ENCODE measurements at regions not wholly inside any gene's neighbourhood (a gene's known extent, or its start where the extent isn't known, plus 50 kb on each side); places are given as distances from the start of the nearest gene placed in this dataset.
"Not testable (repeated sequence)": the region's sequence is repeated elsewhere in the genome, so short reads cannot be mapped to it uniquely, and the experiment has no call there.

- POLR2A ChIA-PET: no interaction called here
- Histone ChIP-seq H3K9ac (no peak overlapping the region), H3K4me1 (ENCODE audit: control insufficient read depth in 1 of 2, insufficient read depth in 2 of 2, low read depth in 1 of 2, low read length in 1 of 2) (peaks cover 0 to 5% of the 10 kb centered on the region in 2 experiments; a peak in 1 of 4 replicates), H3K79me2 (ENCODE audit: insufficient read depth) (no peaks in the 10 kb centered on the region), H3K27ac (ENCODE audit: low read depth in 2 of 2, low read length in 1 of 2) (no peak overlapping the region), H2AFZ (ENCODE audit: low read depth) (no peak overlapping the region), H3K4me2 (no peak overlapping the region), H3K27me3 (ENCODE audit: insufficient read depth) (no peaks in the 10 kb centered on the region), H3F3A (replicated peaks; ENCODE audit: insufficient read depth) (no peaks in the 10 kb centered on the region), H3K36me3 (replicated peaks in 1 of 2; ENCODE audit: control insufficient read depth in 1 of 2, insufficient read depth in 2 of 2, low read length in 1 of 2) (no peaks in the 10 kb centered on the region), H4K20me1 (ENCODE audit: insufficient read depth) (no peaks in the 10 kb centered on the region), H3K9me2 (no peaks in the 10 kb centered on the region), H3K4me3 (ENCODE audit: low read depth in 2 of 2, low read length in 1 of 2) (no peak overlapping the region), H3K9me3 (no peaks in the 10 kb centered on the region)
- peak; percentile 23 for DNase-seq
- WGBS (ENCODE audit: low lambda C conversion rate): 43% methylated on average over 1 of the region's 1 CpG
- no peak for TF ChIP-seq YY1 (IDR thresholded peaks at IDR 0.05; ENCODE audit: low read depth)
- no peak for TF ChIP-seq TAF1 (IDR thresholded peaks at IDR 0.05; ENCODE audit: borderline replicate concordance, low read depth, low read length)
- TF ChIP-seq GABPA (IDR thresholded peaks at IDR 0.05; ENCODE audit: low read depth): no peak
- no peak for TF ChIP-seq RAD21 (IDR thresholded peaks at IDR 0.05; ENCODE audit: low read length)
- no peak for TF ChIP-seq TCF12 (IDR thresholded peaks at IDR 0.05)
- TF ChIP-seq MXI1 (IDR thresholded peaks at IDR 0.05; ENCODE audit: low read depth, low read length): no peak
- peak; percentile 51; the same call in 1 of the 2 replicates for TF ChIP-seq GATA2 (CRISPR knock-in tag; IDR thresholded peaks at IDR 0.05)
- TF ChIP-seq, protein P1, sequence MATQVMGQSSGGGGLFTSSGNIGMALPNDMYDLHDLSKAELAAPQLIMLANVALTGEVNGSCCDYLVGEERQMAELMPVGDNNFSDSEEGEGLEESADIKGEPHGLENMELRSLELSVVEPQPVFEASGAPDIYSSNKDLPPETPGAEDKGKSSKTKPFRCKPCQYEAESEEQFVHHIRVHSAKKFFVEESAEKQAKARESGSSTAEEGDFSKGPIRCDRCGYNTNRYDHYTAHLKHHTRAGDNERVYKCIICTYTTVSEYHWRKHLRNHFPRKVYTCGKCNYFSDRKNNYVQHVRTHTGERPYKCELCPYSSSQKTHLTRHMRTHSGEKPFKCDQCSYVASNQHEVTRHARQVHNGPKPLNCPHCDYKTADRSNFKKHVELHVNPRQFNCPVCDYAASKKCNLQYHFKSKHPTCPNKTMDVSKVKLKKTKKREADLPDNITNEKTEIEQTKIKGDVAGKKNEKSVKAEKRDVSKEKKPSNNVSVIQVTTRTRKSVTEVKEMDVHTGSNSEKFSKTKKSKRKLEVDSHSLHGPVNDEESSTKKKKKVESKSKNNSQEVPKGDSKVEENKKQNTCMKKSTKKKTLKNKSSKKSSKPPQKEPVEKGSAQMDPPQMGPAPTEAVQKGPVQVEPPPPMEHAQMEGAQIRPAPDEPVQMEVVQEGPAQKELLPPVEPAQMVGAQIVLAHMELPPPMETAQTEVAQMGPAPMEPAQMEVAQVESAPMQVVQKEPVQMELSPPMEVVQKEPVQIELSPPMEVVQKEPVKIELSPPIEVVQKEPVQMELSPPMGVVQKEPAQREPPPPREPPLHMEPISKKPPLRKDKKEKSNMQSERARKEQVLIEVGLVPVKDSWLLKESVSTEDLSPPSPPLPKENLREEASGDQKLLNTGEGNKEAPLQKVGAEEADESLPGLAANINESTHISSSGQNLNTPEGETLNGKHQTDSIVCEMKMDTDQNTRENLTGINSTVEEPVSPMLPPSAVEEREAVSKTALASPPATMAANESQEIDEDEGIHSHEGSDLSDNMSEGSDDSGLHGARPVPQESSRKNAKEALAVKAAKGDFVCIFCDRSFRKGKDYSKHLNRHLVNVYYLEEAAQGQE (IDR thresholded peaks at IDR 0.05; ENCODE audit: low read depth, low read length): no peak
- TF ChIP-seq JUND (IDR thresholded peaks at IDR 0.05): no peak
- TF ChIP-seq EP300 (IDR thresholded peaks at IDR 0.05; ENCODE audit: borderline replicate concordance in 1 of 2, low read depth in 1 of 2, low read length in 1 of 2): peak in 1 of 2 experiments; percentile 37; a peak in 1 of 4 replicates
- no peak for TF ChIP-seq NRF1 (IDR thresholded peaks at IDR 0.05; ENCODE audit: low read depth, low read length)
- TF ChIP-seq MAX (IDR thresholded peaks at IDR 0.05; ENCODE audit: low read depth): no peak
- CTCF ChIA-PET: interaction anchor here (0.7 kb wide), 1 partner anchor 13 kb away, joined by 3 read pairs; no protein-coding TSS in a partner anchor
These were observed 318.8 kb upstream of the DEPDC1 start for GRCh38 chr1:68815632-68816031.

DNA sequence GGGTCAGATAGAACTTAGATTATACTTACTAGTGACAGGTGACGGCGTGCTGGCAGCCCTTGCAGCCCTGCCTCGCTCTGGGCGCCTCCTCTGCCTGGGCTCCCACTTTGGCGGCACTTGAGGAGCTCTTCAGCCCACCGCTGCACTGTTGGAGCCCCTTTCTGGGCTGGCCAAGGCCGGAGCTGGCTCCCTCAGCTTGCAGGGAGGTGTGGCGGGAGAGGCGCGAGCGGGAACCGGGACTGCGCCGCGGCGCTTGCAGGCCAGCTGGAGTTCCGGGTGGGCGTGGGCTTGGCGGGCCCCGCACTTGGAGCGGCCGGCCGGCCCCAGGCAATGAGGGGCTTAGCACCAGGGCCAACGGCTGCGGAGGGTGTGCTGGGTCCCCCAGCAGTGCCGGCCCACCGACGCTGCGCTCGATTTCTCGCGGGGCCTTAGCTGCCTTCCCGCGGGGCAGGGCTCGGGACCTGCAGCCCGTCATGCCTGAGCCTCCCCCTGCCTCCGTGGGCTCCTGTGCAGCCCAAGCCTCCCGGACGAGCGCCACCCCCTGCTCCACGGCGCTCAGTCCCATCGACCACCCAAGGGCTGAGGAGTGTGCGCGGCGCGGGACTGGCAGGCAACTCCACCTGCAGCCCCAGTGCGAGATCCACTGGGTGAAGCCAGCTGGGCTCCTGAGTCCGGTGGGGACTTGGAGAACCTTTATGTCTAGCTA lies 320.8 kb upstream of the DEPDC1 start:
- H2AFZ ChIP-seq (ENCODE audit: low read depth); H3K9me3 ChIP-seq; POLR2A ChIA-PET; H3K9ac ChIP-seq; H3F3A ChIP-seq (replicated peaks; ENCODE audit: insufficient read depth); H3K4me3 ChIP-seq (ENCODE audit: low read depth in 2 of 2, low read length in 1 of 2); H3K36me3 ChIP-seq (replicated peaks in 1 of 2; ENCODE audit: control insufficient read depth in 1 of 2, insufficient read depth in 2 of 2, low read length in 1 of 2); H3K4me2 ChIP-seq; DNase-seq; H3K4me1 ChIP-seq (ENCODE audit: control insufficient read depth in 1 of 2, insufficient read depth in 2 of 2, low read depth in 1 of 2, low read length in 1 of 2); H4K20me1 ChIP-seq (ENCODE audit: insufficient read depth); H3K79me2 ChIP-seq (ENCODE audit: insufficient read depth); H3K27me3 ChIP-seq (ENCODE audit: insufficient read depth); H3K27ac ChIP-seq (ENCODE audit: low read depth in 2 of 2, low read length in 1 of 2); H3K9me2 ChIP-seq: not testable (repeated sequence)
- 80% methylated on average over 16 of the region's 49 CpGs for WGBS (ENCODE audit: low lambda C conversion rate)
- CTCF ChIA-PET: interaction anchor here (2.0 kb wide), 1 partner anchor 920 kb away, joined by 4 read pairs; no protein-coding TSS in a partner anchor

All from SK-N-SH (cell line).